Muscle layer of duodenum (tissue), 2 donors: ENCODE measurements at regions not wholly inside any gene's neighbourhood (a gene's known extent, or its start where the extent isn't known, plus 50 kb on each side); places are given as distances from the start of the nearest gene placed in this dataset.

Source experiments
- H3K27ac ChIP-seq: one replicate; pipeline ENCODE4 v1.7.0; 2013; ENCODE audit warnings: mild to moderate bottlenecking, low read length
- H3K27me3 ChIP-seq: one replicate; pipeline ENCODE4 v1.7.0; 2013; ENCODE audit warnings: low read depth, mild to moderate bottlenecking, control low read depth, low read length
- H3K36me3 ChIP-seq, 2 donors: one replicate each; pipeline ENCODE4 v1.7.0; 2013; ENCODE audit warnings: low read length in 2 of 2, control low read depth in 1 of 2, mild to moderate bottlenecking in 1 of 2; ENCODE audit not compliant: insufficient read depth in 2 of 2, control insufficient read depth in 1 of 2
- H3K4me1 ChIP-seq, 2 donors: one replicate each; pipeline ENCODE4 v1.7.0; 2013; ENCODE audit warnings: low read length in 2 of 2, mild to moderate bottlenecking in 2 of 2, control low read depth in 1 of 2, moderate library complexity in 1 of 2; ENCODE audit not compliant: insufficient read depth in 2 of 2, control insufficient read depth in 1 of 2
- H3K4me3 ChIP-seq, 2 donors: one replicate each; pipeline ENCODE4 v1.7.0; 2013; ENCODE audit warnings: low read length in 2 of 2, low read depth in 1 of 2, mild to moderate bottlenecking in 1 of 2
- H3K9me3 ChIP-seq, 2 donors: one replicate each; pipeline ENCODE4 v1.7.0; 2013; ENCODE audit warnings: low read length in 2 of 2, control low read depth in 1 of 2, mild to moderate bottlenecking in 1 of 2; ENCODE audit not compliant: control insufficient read depth in 1 of 2
- donor health status: healthy.

GRCh38 chr1:101151286-101151685 lies 85.5 kb upstream of the S1PR1 start:
- Histone ChIP-seq H3K36me3 (no peaks in the 10 kb centered on the region), H3K9me3 (no peaks in the 10 kb centered on the region), H3K27ac (no peak overlapping the region), H3K4me1 (no peaks in the 10 kb centered on the region), H3K27me3 (no peaks in the 10 kb centered on the region), H3K4me3 (no peak overlapping the region)

GRCh38 chr1:101150670-101151069 lies 86.1 kb upstream of the S1PR1 start:
- Histone ChIP-seq H3K27me3 (no peaks in the 10 kb centered on the region), H3K27ac (no peak overlapping the region), H3K36me3 (no peaks in the 10 kb centered on the region), H3K4me1 (no peaks in the 10 kb centered on the region), H3K9me3 (no peaks in the 10 kb centered on the region), H3K4me3 (no peak overlapping the region)

GRCh38 chr1:101150266-101150665 lies 86.6 kb upstream of the S1PR1 start:
- no peaks in the 10 kb centered on the region for H3K4me1 ChIP-seq
- H3K36me3 ChIP-seq: no peaks in the 10 kb centered on the region
- no peaks in the 10 kb centered on the region for H3K9me3 ChIP-seq
- no peak overlapping the region for H3K27ac ChIP-seq
- no peaks in the 10 kb centered on the region for H3K27me3 ChIP-seq
- no peak overlapping the region for H3K4me3 ChIP-seq

- H3K36me3 ChIP-seq: no peaks in the 10 kb centered on the region
- no peak overlapping the region for H3K4me3 ChIP-seq
- no peaks in the 10 kb centered on the region for H3K9me3 ChIP-seq
- H3K4me1 ChIP-seq: no peaks in the 10 kb centered on the region
- H3K27ac ChIP-seq: no peak overlapping the region
- no peaks in the 10 kb centered on the region for H3K27me3 ChIP-seq
These were observed 87.8 kb upstream of the S1PR1 start for GRCh38 chr1:101148980-101149379.

GRCh38 chr1:101147381-101147780 lies 89.4 kb upstream of the S1PR1 start:
- Histone ChIP-seq H3K36me3 (no peaks in the 10 kb centered on the region), H3K9me3 (no peaks in the 10 kb centered on the region), H3K4me1 (no peaks in the 10 kb centered on the region), H3K4me3 (no peak overlapping the region), H3K27ac (no peak overlapping the region), H3K27me3 (no peaks in the 10 kb centered on the region)

GRCh38 chr1:101145449-101145820 lies 91.4 kb upstream of the S1PR1 start:
- no peak overlapping the region for H3K4me3 ChIP-seq

GRCh38 chr1:101144671-101145448 lies 92.0 kb upstream of the S1PR1 start:
- Histone ChIP-seq H3K27ac (no peak overlapping the region), H3K9me3 (no peaks in the 10 kb centered on the region), H3K27me3 (no peaks in the 10 kb centered on the region), H3K4me3 (no peak overlapping the region), H3K36me3 (no peaks in the 10 kb centered on the region), H3K4me1 (no peaks in the 10 kb centered on the region)

More at GRCh38 chr1:101145449-101145820, 91.4 kb upstream of the S1PR1 start:
- no peaks in the 10 kb centered on the region for H3K27me3 ChIP-seq
- no peaks in the 10 kb centered on the region for H3K9me3 ChIP-seq
- no peak overlapping the region for H3K27ac ChIP-seq
- no peaks in the 10 kb centered on the region for H3K36me3 ChIP-seq
- no peaks in the 10 kb centered on the region for H3K4me1 ChIP-seq

GRCh38 chr1:101142244-101142643 lies 94.6 kb upstream of the S1PR1 start:
- Histone ChIP-seq H3K4me1 (no peaks in the 10 kb centered on the region), H3K36me3 (no peaks in the 10 kb centered on the region), H3K27ac (no peak overlapping the region), H3K9me3 (no peaks in the 10 kb centered on the region), H3K27me3 (no peaks in the 10 kb centered on the region), H3K4me3 (no peak overlapping the region)

GRCh38 chr1:101141376-101141775 lies 95.4 kb upstream of the S1PR1 start:
- no peaks in the 10 kb centered on the region for H3K27me3 ChIP-seq
- H3K9me3 ChIP-seq: no peaks in the 10 kb centered on the region
- H3K27ac ChIP-seq: no peak overlapping the region
- no peaks in the 10 kb centered on the region for H3K4me1 ChIP-seq
- no peak overlapping the region for H3K4me3 ChIP-seq
- no peaks in the 10 kb centered on the region for H3K36me3 ChIP-seq

- Histone ChIP-seq H3K27ac (no peak overlapping the region), H3K36me3 (no peaks in the 10 kb centered on the region), H3K4me3 (no peak overlapping the region), H3K27me3 (no peaks in the 10 kb centered on the region), H3K4me1 (no peaks in the 10 kb centered on the region), H3K9me3 (no peaks in the 10 kb centered on the region)
These were observed 96.7 kb upstream of the S1PR1 start for GRCh38 chr1:101139821-101140718.

- Histone ChIP-seq H3K27ac (no peak overlapping the region), H3K4me1 (no peaks in the 10 kb centered on the region), H3K9me3 (no peaks in the 10 kb centered on the region), H3K27me3 (no peaks in the 10 kb centered on the region), H3K4me3 (no peak overlapping the region), H3K36me3 (no peaks in the 10 kb centered on the region)
These were observed 97.7 kb upstream of the S1PR1 start for GRCh38 chr1:101139130-101139529.
